GM21576 (cell line): ENCODE measurements at regions not wholly inside any gene's neighbourhood (a gene's known extent, or its start where the extent isn't known, plus 50 kb on each side); places are given as distances from the start of the nearest gene placed in this dataset.

Experiments used
- ATAC-seq: cut with Tn5 transposase; IDR thresholded peaks from one replicate; pipeline ENCODE4 v1.9.1; 2021; ENCODE audit warnings: mild to moderate bottlenecking, moderate library complexity; ENCODE audit not compliant: unreplicated experiment

DNA sequence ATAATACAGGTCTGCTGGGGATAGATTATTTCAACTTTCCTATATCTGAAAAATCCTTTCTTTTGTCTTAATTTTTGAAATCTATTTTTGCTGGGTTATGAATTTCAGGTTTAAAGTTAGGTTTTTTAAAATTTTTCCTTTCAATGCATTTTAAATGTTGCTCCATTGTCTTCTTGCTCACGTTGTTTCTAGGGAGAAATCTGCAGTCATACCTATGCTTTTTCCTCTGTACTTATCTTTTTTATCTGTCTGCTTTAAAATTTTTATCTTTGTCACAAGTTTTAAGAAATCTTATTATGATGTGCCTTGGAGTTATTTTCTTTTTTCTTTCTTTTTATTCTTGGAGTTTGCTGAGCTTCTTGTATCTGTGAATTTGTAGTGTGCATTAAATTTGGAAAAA lies 412.0 kb upstream of the KIF2A start:
- ATAC-seq, result no peak

DNA sequence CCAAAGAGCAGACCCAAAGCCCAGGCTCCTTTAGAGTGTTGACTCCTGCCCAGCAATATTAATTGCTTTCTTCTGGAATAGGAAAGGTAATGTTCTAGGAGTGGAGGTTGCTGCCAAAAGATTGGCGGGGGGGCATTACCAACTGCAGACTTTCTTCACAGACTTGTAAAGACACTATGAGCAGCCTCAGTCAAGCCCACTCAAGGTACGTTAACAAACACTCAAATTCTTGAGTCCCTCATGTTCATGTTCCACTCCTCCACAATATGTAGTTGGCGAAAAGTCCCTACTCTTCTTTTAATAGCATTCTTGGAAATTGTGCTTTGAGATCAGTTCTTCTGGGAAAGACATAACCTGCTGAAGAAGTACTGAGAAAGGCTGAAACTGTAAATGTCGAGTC lies 409.2 kb upstream of the KIF2A start:
- no peak for ATAC-seq

DNA sequence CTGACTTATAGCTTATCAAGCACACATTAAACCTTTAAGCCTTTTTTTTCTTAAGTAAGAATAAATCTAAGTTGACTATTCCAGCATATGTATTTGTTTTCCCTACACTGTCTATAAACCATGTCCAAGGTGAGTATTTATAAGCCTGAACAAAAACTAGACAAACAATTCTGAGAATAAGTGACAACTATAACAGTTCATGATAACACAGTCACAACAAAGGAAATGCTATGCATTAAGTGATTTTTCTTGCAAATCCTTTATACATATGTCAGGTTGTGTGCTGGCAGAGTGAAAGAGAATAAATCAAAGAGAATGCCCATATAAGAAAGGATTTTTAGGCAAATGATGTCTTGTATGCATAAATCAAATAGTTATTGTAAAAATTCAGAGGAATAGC lies 408.8 kb upstream of the KIF2A start:
- no peak for ATAC-seq

DNA sequence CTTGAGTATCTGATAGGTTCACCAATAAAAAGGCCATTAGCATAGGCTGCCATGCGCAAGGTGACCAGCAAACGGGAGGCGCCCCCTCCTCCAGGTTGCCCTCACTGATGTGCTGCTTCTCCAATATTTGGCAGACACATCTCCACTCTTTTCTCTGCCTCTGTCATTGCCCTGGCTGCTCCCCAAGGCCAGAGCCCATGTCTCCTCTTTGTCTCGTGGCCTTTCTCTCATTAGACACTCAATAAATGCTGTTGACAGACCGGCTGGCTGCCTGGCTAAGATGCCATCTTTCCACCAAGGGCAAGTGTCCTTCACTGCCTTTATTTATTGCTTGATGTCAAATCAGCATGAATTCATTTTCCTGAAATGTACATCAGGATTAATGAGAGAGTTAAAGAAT lies 404.0 kb upstream of the KIF2A start:
- no peak for ATAC-seq

DNA sequence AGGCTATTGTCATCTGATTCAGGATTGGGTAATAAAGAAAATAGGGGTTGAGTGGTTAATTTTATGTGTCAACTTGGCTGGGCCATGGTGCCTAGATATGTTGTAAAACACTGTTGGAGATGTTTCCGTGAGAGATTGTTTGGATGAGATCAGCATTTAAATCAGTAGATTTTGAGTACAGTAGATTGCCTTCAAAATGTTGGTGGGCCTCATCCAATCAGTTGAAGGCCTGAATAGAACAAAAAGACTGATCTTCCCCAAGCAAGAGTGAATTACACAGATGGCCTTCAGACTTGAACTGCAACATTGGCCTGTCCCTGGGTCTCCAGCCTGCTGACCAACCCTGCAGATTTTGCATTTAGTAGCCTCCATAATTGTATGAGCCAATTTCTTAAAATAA lies 401.3 kb upstream of the KIF2A start:
- no peak for ATAC-seq

DNA sequence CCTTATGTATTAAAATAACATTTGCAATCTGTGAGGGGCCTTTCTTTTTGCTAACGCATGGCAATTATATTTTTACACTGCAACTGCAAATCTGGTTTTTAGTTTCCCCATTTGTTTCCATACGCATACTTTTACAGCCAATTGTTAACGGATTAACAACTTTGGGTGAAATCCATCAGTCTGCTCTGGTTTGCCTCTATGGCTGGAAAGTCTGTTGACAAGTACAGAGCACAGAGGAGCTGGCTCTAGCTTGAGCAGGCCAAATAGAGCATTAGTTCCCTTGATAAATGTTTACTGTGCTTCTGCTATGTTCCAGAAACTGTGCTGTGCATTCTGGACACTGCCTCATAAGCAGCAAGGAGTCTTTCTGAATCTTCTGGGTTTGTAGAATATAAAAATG lies 400.4 kb upstream of the KIF2A start:
- no peak for ATAC-seq

DNA sequence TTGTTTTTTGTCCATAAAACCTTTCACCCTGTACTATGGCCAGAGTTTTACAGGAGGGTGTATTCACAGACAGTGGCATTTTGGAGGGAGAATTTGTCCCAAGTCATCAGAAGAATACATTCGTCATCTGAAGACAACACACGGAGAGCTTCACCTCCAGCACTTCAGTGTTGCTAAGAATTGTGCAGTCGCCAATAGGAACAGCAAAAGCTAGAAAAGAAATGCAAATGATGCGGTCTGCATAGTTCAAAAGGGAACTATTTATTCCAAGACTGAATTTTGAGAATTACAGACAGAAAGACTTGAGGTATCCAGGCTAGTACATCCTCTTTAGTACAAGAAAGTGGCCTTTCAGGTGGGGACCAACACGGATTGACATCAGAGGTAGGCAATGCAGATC lies 399.2 kb upstream of the KIF2A start:
- no peak for ATAC-seq

DNA sequence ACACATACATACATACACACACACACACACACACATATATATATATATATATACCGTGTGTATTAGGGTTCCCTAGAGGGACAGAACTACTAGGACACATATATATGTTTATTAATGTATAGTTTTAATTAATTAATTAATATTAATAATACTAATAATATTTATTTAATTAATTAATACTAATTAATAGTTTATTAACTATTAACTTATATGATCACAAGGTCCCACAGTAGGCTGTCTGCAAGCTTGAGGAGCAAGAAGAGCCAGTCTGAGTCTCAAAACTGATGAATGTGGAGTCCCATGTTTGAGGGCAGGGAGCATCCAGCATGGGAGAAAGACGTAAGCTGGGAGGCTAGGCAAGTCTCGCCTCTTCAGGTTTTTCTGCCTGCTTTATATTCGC lies 398.0 kb upstream of the KIF2A start:
- no peak for ATAC-seq

DNA sequence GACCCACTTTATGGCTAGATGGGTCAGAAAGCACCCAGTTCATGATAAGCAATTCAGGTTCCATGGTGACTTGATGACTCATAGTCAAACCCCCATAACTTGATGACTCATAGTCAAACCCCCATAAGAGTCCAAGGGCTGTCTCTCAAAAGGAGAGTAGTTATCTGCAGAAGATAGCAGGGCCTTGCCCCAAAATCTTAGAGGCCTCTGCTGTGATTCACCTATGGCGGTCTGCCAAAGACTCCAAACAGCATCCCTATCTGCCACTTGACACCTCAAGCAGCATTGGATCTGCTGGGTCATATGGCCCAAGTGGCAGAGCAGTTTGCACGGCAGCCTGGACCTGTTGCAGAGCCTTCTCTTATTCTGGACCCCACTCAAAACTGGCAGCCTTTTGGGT lies 395.2 kb upstream of the KIF2A start:
- no peak for ATAC-seq

DNA sequence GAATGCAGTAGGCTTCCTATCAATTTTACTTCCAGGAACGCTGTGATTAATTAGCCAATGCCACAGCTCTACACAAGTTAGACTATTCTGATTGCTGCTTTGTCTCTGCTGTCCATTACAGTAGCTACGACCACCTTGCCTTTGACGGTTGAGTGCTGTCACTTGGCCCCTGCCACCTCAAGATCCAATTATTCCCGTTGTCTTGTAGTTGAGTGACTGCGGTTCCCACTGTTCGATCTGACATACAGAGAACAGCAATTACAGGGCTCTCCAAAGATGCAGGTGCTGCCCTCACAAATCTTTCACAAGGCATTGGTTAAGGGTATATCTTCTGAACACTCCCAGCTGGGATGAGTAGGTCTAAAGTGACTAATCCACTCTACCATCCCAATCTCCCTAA lies 393.4 kb upstream of the KIF2A start:
- no peak for ATAC-seq

DNA sequence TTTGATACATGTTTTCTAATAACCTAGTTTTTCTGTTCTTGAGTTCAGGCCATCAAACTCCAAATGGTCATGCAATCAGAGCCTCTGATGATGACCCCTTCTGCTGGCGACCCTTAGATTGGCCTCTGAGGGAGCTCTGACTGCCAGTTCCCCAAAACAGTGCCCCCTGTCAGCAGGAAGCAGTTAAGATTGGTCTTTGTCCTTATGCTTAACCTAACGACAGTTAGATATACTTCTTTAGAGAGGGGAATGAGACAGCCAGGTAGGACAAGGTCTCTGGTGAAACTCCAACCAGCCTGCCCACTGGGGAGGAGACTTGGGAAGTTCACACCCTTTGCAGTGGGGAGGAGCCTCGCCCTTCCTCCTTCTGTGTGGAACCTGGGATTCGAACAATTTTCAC lies 390.4 kb upstream of the KIF2A start:
- ATAC-seq, result no peak

DNA sequence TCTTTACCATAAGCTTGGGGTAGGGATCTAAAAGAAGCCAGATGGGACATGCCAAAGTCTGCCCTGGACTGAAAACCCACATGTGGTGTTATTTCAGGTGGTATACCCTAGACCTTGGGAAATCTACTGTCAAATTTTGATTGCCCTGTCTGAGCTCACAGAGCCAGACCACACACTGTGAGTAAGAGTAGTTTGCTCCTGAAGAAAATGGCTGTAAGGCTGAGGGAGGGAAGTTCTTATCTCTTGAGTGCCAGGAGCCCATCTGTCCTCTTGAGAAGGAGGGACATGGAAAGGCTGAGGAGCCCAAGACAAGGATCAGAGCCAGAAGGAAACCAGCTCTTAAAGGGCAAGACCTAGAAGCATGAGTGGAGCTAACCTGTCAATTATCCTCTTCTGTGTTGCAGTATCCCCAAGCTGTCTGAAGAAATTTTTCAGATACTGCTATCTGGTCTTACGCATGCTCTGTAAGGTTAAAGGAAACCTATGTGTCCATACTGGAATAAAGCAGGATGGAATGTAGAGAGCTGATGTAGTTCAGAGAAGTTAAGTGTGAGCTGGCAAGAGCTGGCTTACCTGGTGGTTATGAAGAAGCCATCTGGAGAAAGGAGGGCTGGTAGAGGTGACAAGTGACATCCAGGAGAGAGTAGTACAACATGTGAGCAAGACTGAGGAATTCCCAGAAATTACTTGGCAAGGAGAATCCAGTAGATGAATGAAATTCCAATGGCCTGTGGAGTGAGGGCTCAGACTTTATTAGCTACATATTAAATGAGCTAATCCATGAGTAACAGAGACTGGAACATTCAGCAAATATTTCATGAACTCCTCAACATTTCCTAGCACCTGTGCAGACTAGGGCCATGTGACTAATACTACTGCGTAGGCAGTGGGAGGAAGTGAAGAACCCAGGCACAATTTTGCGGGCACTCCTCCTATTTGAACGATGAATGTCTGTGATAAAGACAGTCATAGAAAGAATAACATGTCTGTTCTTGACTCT lies 389.1 kb upstream of the KIF2A start:
- no peak for ATAC-seq

DNA sequence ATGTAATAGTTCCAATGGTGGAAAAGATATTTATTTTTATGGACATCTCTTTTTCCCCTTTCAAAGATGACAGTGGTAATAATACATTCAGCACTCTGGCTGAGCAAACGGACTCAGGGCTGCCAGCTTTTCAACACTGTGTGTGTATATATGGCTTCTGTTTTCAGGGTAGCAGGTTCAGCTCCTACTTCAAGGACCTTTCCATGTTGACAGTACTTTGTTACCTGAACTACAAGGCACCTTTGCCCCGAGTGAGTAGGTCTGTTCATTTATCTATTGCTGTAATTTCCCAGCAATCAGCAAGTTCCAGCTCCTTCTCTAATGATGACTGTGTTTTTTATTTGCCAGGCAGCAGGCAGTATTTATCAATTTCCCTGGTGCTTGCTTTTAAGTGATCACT lies 387.4 kb upstream of the KIF2A start:
- ATAC-seq, result no peak

DNA sequence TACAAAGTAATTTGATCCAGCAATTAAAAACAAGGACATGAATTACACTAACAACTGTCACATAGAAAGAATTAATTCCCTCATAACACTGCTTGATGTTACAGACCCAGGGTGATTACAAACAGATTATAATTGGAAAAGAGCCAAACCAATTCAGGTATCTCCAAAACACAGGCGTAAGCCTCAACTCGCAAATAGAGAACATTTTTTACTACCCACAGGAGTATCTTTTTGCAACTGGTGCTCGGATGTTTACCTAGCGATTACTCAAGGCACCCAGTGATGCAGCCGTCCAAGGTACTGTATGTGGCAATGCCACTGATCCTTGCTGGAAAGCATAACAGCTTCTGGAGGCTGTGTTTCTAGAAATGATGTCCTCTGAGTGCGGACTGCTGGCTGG lies 386.1 kb upstream of the KIF2A start:
- no peak for ATAC-seq

DNA sequence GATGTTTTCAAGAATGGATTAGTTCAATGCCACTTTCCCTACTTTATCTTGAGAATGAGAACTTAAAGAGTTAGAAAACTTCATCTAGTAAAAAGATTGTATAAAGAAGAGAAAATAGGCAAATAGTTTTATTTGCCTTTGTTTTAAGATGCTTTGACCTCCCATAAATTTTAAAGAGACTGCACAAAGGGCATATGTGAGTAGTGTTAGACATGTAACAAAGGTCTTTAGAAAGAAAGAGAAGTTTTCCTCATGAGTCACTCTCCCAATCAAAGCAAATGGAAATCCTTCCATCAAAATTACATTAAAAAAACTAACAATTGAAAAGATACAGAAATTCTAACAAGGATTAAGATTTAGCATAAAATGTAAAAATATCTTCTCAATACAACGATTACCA lies 381.8 kb upstream of the KIF2A start:
- ATAC-seq, result no peak

DNA sequence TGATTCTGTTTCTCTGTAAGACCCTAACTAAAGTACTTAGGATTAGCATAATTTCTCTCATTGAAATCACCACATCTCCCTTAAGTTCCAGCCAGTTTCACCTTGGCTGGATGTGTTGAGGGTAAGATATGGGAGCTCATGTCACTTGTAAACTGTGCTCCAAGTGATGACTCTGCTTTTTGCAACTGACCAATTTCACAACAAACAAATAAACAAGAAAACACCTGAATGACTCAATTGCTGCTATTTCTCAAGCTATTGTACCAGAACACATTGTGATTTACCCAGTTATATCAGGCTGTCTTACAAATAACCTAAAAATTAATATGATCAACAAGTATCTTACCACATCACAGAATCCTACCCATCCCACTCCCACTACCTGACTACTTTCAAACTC lies 379.1 kb upstream of the KIF2A start:
- no peak for ATAC-seq

DNA sequence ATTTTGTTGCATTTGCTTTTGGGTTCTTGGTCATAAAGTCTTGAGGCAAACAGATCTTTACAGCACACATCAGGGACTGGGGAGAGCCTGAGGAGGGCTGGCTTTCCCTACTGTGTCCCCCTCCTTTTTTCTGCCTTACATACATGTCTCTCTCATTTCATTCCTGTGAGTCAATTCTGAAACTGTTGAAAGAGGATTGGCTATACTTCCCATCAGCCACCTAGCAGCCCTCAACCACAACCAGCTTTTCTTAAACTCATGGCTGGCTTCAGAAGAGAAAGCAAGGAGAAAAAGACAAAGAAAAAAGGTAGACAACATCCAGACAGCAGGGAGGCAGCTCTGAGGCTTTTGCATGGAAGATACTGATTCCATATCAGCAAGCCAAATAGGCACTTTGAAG lies 374.8 kb upstream of the KIF2A start:
- ATAC-seq, result no peak

DNA sequence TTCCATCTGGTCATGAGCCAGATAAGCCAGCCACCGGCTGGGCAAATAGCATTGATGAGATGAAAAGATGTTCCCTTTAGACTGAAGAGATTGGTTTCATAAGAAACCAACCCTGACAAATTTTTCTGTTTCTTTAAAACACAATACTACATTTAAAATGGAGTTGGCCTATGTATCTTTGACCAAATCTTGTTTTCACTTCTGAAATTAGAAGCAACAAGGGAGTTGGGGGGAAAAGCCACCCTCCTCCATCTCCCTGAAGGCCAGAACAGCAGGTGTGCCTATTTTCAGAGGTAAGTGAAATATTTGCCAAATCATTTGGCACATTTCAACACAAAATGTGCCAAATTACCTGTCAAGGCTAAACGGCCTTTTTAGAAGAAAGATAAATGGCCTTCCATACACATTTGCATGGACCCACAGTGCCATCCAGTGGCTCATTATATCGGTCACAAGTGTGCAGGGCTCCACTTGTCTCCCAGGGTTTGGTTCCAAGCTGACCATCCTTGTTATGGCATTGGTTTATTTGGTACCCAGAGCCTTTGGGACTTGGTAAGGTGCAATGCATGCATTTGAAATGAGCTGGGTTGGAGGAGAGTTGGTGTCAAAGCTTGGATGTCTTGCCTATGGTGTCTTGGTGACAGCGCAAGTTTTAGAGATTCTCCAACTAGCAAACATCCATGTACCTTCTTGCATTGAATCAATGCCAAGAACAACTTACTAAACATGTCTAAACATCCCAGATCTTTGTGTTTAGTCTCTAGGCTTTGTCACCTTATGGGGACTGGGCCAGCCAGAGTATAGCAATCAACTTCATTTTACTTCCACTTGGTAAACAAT lies 372.0 kb upstream of the KIF2A start:
- ATAC-seq, result no peak

DNA sequence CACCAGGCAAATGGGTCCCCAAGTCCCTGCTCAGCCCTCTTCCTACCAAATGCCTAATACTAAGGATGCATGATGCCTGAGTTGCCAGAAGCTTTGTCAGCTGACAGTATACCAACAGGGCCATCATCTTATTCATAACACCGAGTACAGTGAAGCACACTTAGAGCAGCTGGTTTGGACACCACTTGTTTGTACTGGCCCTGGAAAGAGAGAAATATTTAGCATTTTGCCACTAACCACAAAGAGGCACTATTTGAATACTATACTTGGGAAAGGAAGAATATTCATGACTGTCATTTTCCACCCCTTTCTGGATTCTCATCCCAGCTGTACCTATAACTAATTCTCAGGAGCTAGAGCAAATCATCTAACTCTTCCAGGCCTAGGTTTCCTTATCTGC lies 364.4 kb upstream of the KIF2A start:
- no peak for ATAC-seq

DNA sequence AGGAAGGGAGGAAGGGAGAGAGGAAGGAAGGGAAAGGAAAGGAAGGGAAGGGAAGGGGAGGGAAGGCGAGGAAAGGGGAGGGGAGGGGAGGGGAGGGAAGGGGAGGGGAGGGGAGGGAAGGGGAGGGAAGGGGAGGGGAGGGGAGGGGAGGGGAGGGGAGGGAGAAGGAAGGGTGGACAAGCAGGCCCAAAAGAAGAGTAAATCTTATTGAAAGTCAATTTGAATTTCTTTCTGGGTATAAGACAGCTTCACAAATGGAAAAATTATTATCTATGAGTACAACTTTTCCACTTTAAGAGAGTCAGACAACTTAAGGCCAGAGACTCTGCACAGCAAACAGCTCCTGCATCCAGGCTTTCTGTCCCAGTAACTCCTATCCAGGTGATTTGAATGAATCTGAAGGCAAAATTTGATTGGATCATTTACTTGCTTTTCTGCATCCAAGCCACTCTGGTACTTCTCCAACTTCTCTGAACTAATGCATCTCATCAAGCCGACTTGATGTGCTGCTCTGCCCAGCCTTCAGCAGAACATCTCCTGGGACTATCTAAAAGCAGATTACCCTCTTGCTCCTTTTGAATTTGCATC lies 363.4 kb upstream of the KIF2A start:
- ATAC-seq, result no peak

DNA sequence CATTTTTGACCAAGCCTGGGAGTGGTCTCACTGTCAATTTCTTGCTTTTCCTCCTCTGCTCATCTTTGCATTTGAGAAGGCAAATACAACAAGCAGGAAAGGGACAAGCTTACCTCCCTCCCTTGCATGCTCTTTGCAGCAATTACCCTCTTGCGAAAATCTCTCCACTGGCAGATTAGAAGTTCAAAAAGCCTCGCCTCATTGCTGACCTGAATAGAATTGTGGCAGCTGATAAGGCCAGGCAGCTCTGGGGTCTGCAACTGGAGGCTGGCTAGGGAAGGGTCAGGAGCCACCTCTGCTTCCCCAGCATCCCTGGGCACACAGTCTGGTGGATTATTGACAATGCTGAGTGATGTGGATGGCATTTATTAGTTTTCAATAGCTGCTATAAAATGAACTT lies 362.3 kb upstream of the KIF2A start:
- no peak for ATAC-seq

DNA sequence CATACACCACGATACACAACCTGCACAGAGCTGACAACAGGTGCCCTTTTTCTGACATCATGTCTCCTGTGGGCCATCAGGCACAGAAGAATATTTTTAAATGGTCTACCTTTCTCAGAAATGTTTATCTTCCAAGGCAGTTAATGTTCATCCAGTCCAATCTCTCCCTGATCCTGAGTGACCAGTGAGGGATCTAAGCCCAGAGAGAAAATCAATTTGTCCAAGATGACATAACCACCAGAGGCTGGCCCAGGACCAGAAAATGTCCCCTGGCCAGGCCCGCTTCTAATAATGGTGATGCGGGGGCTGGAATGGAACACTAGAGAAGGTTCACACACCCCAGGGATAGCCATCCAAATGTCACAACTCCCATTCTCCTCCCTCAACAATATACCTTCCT lies 357.9 kb upstream of the KIF2A start:
- ATAC-seq, result no peak
